ENCODE measurements at regions not wholly inside any gene's neighbourhood (a gene's known extent, or its start where the extent isn't known, plus 50 kb on each side); places are given as distances from the start of the nearest gene placed in this dataset.

DNA sequence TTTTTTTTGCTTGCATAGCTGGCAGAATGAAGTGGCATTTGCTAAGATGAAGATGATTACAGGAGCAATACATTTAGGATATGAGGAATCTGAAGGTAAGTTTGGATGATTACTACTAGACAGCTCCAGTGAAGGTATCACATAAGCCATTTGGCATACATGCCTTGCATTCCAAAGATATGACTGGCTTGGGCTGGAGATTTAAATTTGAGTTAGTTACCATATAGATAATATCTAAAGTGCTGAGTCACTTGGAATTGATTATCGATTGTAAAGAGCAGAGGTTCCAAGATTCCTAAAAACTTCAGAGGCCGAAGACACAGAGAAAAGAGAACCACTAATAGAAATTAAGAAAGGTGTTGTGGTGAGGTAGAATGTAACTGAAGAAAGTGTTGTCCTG lies 1026.4 kb downstream of the DSC3 start:
- no peak overlapping the region for H3K4me3 ChIP-seq (ENCODE audit: low read depth, low read length)
- TF ChIP-seq, protein P1, sequence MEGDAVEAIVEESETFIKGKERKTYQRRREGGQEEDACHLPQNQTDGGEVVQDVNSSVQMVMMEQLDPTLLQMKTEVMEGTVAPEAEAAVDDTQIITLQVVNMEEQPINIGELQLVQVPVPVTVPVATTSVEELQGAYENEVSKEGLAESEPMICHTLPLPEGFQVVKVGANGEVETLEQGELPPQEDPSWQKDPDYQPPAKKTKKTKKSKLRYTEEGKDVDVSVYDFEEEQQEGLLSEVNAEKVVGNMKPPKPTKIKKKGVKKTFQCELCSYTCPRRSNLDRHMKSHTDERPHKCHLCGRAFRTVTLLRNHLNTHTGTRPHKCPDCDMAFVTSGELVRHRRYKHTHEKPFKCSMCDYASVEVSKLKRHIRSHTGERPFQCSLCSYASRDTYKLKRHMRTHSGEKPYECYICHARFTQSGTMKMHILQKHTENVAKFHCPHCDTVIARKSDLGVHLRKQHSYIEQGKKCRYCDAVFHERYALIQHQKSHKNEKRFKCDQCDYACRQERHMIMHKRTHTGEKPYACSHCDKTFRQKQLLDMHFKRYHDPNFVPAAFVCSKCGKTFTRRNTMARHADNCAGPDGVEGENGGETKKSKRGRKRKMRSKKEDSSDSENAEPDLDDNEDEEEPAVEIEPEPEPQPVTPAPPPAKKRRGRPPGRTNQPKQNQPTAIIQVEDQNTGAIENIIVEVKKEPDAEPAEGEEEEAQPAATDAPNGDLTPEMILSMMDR (IDR thresholded peaks at IDR 0.05; ENCODE audit: borderline replicate concordance, insufficient read depth, low read depth, low read length), result no peak

DNA sequence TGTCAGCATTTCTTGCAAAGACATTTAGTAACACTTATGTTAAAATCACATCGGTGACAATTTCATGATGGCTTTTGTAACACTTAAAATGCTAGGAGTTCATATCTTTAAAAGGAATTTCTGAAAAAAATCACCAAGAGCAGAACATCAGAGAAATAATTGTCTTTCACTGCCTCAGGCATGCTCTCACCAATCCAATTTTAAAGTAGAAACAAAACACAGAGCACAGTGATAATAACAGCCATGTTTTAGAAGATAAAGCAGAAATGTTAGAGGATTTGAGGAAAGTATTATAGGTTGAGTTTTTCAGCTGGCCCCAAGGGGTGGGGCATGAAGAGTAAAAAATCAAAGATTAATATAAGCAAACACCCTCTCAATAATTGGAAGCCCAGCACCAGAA lies 1037.6 kb downstream of the DSC3 start:
- TF ChIP-seq, protein P1 (IDR thresholded peaks at IDR 0.05; ENCODE audit: borderline replicate concordance, insufficient read depth, low read depth, low read length), result no peak
- H3K4me3 ChIP-seq (ENCODE audit: low read depth, low read length), result no peak overlapping the region

- no peak overlapping the region for H3K4me3 ChIP-seq (ENCODE audit: low read depth, low read length)
- TF ChIP-seq, protein P1 (IDR thresholded peaks at IDR 0.05; ENCODE audit: borderline replicate concordance, insufficient read depth, low read depth, low read length), result no peak
These were observed 1060.3 kb downstream of the DSC3 start for GRCh38 chr18:29982218-29982617.

DNA sequence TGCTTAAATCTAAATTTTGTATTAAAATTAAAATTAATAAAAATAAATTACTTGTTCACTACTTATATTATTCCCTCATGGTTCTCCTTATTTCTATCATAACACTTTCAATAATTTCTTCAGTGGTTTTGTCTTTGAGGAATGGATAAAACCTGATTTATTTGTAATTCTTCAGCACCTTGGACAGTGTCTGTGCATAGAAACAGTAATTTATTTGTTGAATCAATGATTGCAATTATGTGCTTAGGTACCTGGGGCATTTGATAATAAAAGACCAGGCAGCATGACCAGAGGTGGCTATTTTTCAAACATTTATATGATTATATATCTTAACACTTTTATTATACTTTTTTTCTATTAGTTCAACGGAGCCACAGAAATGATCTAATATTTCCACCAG lies 1062.7 kb downstream of the DSC3 start:
- H3K4me3 ChIP-seq (ENCODE audit: low read depth, low read length), result no peak overlapping the region
- TF ChIP-seq, protein P1 (IDR thresholded peaks at IDR 0.05; ENCODE audit: borderline replicate concordance, insufficient read depth, low read depth, low read length), result no peak

GRCh38 chr18:29969876-29970275 lies 1072.7 kb downstream of the DSC3 start:
- TF ChIP-seq, protein P1 (IDR thresholded peaks at IDR 0.05; ENCODE audit: borderline replicate concordance, insufficient read depth, low read depth, low read length), result no peak
- H3K4me3 ChIP-seq (ENCODE audit: low read depth, low read length), result no peak overlapping the region

DNA sequence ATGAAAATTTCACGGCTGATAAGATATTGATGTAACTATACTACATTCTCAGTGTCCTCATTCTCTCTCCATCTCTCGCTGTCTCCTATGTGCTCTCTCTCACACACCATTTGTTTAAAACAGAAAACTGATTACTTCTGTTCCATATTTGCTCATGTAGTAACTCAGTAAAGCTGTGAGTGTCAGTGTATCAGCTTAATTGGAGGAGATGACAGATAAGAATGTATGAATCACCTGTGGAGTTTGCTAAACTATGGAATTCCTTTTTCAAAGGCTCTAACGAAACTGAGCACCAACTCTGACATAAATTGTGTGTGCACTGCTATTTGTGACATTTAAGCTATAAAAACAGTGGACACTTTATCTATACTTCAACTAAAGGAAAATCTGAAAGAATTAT lies 1080.0 kb downstream of the DSC3 start:
- H3K4me3 ChIP-seq (ENCODE audit: low read depth, low read length), result no peak overlapping the region
- TF ChIP-seq, protein P1 (IDR thresholded peaks at IDR 0.05; ENCODE audit: borderline replicate concordance, insufficient read depth, low read depth, low read length), result no peak

DNA sequence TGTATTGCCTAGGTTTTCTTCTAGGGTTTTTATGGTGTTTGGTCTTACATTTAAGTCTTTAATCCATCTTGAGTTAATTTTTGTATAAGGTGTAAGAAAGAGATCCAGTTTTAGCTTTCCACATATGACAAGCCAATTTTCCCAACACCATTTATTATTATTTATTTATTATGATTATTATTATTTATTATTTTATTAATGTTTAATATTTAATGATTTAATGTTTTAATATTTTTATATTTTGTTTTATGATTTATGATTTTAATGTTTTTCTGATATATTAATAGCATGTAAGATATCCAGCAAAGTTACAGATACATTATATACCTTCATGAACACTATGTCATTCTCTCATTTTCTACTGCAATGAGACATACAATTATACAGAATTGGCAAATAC lies 1082.0 kb downstream of the DSC3 start:
- TF ChIP-seq, protein P1 (IDR thresholded peaks at IDR 0.05; ENCODE audit: borderline replicate concordance, insufficient read depth, low read depth, low read length), result no peak
- H3K4me3 ChIP-seq (ENCODE audit: low read depth, low read length), result no peak overlapping the region

Data from GM12875 (cell line).